GM21529 (cell line): ENCODE measurements at regions not wholly inside any gene's neighbourhood (a gene's known extent, or its start where the extent isn't known, plus 50 kb on each side); places are given as distances from the start of the nearest gene placed in this dataset.
"Not testable (repeated sequence)": the region's sequence is repeated elsewhere in the genome, so short reads cannot be mapped to it uniquely, and the experiment has no call there.

Experiments used
- ATAC-seq: cut with Tn5 transposase; IDR thresholded peaks from one replicate; pipeline ENCODE4 v1.9.1; 2021; ENCODE audit not compliant: unreplicated experiment

- ATAC-seq = no peak
Observed at GRCh38 chr5:56632199-56632598, 183.2 kb upstream of the MAP3K1 start.

GRCh38 chr5:56631719-56632118, 183.6 kb upstream of the MAP3K1 start:
- ATAC-seq = no peak

GRCh38 chr5:56628616-56629015, 186.7 kb upstream of the MAP3K1 start:
- ATAC-seq = not testable (repeated sequence)

GRCh38 chr5:56625541-56625940, 189.8 kb upstream of the MAP3K1 start:
- no peak for ATAC-seq

GRCh38 chr5:56624751-56625150, 190.6 kb upstream of the MAP3K1 start:
- ATAC-seq = no peak

GRCh38 chr5:56622141-56622540, 193.2 kb upstream of the MAP3K1 start:
- ATAC-seq = no peak

- ATAC-seq = no peak
Observed at GRCh38 chr5:56620903-56621677, 194.3 kb upstream of the MAP3K1 start.

- no peak for ATAC-seq
Observed at GRCh38 chr5:56617998-56618397, 197.4 kb upstream of the MAP3K1 start.

GRCh38 chr5:56616454-56617160, 198.7 kb upstream of the MAP3K1 start:
- ATAC-seq = no peak

GRCh38 chr5:56615361-56616153, 199.8 kb upstream of the MAP3K1 start:
- ATAC-seq = no peak

GRCh38 chr5:56612759-56613158, 202.6 kb upstream of the MAP3K1 start:
- ATAC-seq = no peak

- ATAC-seq = no peak
Observed at GRCh38 chr5:56612353-56612752, 203.0 kb upstream of the MAP3K1 start.

- no peak for ATAC-seq
Observed at GRCh38 chr5:56610093-56610698, 205.2 kb upstream of the MAP3K1 start.

GRCh38 chr5:56608217-56608925, 207.0 kb upstream of the MAP3K1 start:
- no peak for ATAC-seq

GRCh38 chr5:56607551-56607950, 207.8 kb upstream of the MAP3K1 start:
- ATAC-seq = no peak

- no peak for ATAC-seq
Observed at GRCh38 chr5:56607074-56607473, 208.3 kb upstream of the MAP3K1 start.

GRCh38 chr5:56606192-56606591, 209.2 kb upstream of the MAP3K1 start:
- no peak for ATAC-seq

GRCh38 chr5:56605231-56605630, 210.1 kb upstream of the MAP3K1 start:
- ATAC-seq = no peak

- ATAC-seq = no peak
Observed at GRCh38 chr5:56601641-56602071, 213.7 kb upstream of the MAP3K1 start.

- no peak for ATAC-seq
Observed at GRCh38 chr5:56598941-56599340, 216.4 kb upstream of the MAP3K1 start.

- no peak for ATAC-seq
Observed at GRCh38 chr5:56596155-56596554, 219.2 kb upstream of the MAP3K1 start.
